Stimulated activated CD8-positive, alpha-beta memory T cell treated with anti-CD3 and anti-CD28 coated beads, Interleukin-15, amount 100 ng/mL, for 4 hours (primary cell): ENCODE measurements at regions not wholly inside any gene's neighbourhood (a gene's known extent, or its start where the extent isn't known, plus 50 kb on each side); places are given as distances from the start of the nearest gene placed in this dataset.

Experiments used
- DNase-seq, 2 donors: peaks; one replicate each; pipeline ENCODE4 v3.0.0-alpha.2; 2020; ENCODE audit warnings: low read depth in 2 of 2

- no peak for DNase-seq
Measured at GRCh38 chr2:120828829-120829632, 93.4 kb downstream of the GLI2 start.

- DNase-seq: no peak
Measured at GRCh38 chr2:120829633-120830025, 94.0 kb downstream of the GLI2 start.

GRCh38 chr2:120830096-120830830, 94.6 kb downstream of the GLI2 start:
- DNase-seq: no peak

- no peak for DNase-seq
Measured at GRCh38 chr2:120831086-120831485, 95.4 kb downstream of the GLI2 start.

GRCh38 chr2:120831891-120832290, 96.2 kb downstream of the GLI2 start:
- no peak for DNase-seq

- no peak for DNase-seq
Measured at GRCh38 chr2:120832296-120833070, 96.8 kb downstream of the GLI2 start.

GRCh38 chr2:120833127-120833675, 97.5 kb downstream of the GLI2 start:
- DNase-seq: no peak

GRCh38 chr2:120834206-120834605, 98.5 kb downstream of the GLI2 start:
- DNase-seq: no peak

GRCh38 chr2:120836281-120836680, 100.6 kb downstream of the GLI2 start:
- DNase-seq: no peak

GRCh38 chr2:120840795-120841487, 105.3 kb downstream of the GLI2 start:
- no peak for DNase-seq

GRCh38 chr2:120842456-120843439, 107.1 kb downstream of the GLI2 start:
- DNase-seq: no peak

GRCh38 chr2:120844070-120844738, 108.5 kb downstream of the GLI2 start:
- DNase-seq: no peak

GRCh38 chr2:120845277-120845676, 109.6 kb downstream of the GLI2 start:
- no peak for DNase-seq

GRCh38 chr2:120846406-120847095, 110.9 kb downstream of the GLI2 start:
- no peak for DNase-seq

- no peak for DNase-seq
Measured at GRCh38 chr2:120847700-120848321, 112.1 kb downstream of the GLI2 start.

- DNase-seq: no peak
Measured at GRCh38 chr2:120849278-120849677, 113.6 kb downstream of the GLI2 start.

GRCh38 chr2:120850551-120850950, 114.9 kb downstream of the GLI2 start:
- no peak for DNase-seq

- no peak for DNase-seq
Measured at GRCh38 chr2:120851116-120851773, 115.6 kb downstream of the GLI2 start.
